NCI-H2081 treated with DMSO at 0.1 percent for 48 hours (cell line): ENCODE measurements at regions not wholly inside any gene's neighbourhood (a gene's known extent, or its start where the extent isn't known, plus 50 kb on each side); places are given as distances from the start of the nearest gene placed in this dataset.

Experiments
- DNase-seq: peaks from one replicate; lab custom pipeline; 2025; lab: John Stamatoyannopoulos, UW

DNA sequence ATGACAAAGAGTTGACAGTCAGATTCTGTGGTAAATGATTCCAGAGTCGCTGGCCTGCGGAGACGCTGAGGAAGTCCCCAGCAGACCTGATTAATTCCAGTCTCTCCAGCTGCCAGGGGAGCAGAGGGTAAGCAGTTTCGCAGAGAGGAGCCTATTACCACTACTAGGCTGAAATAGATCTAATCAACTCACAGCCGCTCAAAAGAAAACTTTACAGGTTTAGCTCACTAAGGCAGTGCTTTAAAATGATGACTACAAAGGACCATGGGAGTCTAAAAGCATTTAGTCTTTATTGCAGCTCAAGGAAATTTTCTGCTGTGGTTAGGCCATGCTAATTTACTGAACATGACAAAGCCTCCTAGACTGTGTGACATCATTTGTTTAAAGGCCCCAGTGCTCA is 445.6 kb upstream of the POU3F3 start:
- DNase-seq, result no peak

DNA sequence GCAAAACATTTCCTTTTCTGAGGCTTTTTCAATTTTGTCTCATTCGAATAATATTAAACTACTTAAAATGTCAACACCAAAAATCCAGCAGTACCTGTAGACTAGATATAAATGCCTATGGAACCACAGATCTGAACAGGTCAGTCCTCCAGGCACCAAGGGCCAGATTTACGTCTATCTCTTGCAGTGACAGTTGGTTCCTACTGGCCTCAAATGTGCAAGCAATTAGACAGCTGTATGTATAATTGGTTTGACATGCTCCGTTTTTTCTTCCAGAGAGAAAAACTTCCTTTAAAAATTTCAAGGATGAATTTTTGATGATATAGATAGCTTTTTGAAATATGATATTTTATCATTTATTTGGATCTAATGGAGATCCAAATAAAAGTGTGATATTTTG is 443.8 kb upstream of the POU3F3 start:
- no peak for DNase-seq

DNA sequence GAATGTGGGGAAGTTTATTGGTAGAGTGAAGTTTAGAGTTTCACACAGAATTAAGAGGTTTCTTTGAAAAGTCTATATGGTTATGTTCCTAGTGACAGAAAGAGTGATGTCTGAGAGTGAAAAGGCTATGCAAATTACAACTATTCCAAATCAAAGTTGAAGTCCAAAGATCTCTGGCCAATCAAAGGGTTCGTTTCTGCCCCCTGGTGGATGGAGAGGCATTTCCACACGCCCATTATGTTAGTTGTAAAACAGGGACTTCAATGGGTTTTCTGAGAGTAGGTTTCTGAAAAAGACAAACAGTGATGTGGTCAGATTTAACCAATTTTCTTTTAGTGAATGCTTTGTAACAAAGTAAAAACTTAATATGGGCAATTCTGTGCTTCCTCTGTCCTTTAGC is 441.5 kb upstream of the POU3F3 start:
- no peak for DNase-seq

DNA sequence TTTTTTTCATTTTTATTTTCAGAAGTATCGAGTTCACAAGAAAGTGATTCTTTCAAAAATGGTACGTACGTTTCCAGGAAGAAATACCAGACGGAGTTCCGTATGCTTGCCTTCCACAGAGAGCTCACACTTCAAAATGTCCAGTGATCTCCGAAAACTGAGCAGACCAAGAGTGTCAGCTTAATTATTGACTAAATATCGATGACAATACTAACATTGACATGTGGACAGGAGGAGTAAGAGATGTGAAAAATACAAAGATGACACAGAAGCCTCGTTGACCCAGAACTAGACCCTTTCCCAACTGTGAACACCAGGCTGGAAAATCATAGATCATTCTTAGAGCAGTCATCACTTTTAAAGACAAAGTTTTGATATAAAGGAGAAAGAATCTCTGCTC is 440.0 kb upstream of the POU3F3 start:
- no peak for DNase-seq

DNA sequence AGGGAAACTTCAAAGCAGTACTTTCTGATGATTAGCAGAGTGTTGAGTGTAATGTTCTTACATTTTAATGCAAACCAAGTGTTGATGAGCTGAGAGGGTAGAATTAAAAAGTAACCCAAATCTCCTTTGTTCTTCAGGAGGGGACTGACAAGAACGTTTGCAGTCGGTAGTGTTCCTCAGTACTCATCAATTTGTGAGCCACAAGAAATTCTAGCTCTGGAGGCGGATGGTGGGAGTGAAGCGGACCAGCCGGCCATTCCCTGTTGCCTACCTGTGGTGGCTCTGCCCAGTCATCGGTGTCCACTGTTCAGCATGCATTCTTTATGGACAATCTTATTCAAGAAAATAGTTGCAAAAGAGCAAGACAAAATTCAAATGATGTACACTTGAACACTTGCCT is 438.6 kb upstream of the POU3F3 start:
- DNase-seq, result no peak

DNA sequence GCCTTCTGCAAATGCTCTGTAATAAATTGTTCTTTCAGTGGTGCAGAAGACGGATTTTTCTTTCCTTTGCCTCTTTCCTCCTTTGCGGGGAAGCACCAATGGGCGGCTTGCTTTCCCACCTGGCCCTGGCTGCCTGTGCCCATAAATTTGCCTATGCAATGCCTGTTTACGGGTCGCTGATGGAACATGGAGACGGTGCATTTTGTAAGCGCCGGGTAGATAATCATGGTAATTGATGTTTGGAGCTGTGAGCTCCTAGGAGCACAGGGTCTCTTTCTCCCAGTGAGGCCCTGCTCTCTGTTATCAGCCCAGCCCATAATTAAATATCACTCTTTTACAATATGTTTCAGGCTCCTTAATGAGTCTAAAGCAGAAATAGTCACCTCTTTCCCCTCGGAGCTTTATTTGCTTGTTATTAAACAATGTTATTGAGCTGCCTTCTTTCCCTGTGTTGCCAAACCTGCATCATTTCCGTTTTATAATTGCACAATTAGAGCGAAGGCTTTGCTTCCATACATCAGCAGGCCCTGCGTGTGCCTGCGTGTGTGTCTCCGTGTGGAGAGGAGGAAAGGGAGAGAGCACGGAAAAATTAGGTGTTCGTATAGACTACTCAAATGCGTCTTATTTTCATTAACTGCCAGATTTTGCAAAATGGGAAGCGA is 437.4 kb upstream of the POU3F3 start:
- DNase-seq, result peak; percentile 33

DNA sequence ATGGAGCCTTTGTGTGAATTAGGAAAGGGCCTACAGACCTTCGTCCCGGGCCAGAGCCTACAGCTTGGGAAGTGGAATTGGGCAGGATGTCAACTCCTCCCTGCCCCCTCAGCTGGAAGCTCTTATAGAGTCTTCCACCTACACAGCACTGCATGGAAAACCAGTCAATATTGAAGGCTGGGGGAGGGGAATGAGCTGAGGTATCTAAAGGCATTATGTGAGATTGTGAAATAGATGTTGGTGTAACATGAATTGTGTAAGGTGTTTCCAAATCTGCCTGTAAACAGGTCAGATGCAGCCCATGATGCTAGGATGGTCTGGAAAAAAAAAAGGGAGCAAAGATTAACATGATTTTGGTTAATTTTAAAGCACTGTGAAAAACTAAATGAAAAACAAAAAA is 433.5 kb upstream of the POU3F3 start:
- no peak for DNase-seq

DNA sequence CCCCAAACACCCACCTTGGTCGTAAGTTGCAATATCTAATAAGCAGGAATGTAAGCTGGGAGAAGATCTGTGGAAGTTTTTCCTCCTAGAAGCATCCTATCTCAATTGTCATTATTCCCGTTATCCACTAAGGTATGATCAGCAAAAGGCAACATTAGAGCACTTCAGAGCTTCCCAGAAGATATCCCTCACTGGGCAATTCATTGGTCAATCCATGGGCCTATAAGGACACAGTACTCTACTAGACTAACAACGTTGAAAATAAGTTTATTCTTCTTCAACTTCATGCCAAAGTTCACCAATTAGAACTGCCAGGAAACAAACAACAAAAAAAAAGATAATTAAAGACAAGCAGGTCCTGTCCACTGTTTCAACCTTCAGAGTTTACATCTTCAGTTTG is 433.0 kb upstream of the POU3F3 start:
- DNase-seq, result no peak

DNA sequence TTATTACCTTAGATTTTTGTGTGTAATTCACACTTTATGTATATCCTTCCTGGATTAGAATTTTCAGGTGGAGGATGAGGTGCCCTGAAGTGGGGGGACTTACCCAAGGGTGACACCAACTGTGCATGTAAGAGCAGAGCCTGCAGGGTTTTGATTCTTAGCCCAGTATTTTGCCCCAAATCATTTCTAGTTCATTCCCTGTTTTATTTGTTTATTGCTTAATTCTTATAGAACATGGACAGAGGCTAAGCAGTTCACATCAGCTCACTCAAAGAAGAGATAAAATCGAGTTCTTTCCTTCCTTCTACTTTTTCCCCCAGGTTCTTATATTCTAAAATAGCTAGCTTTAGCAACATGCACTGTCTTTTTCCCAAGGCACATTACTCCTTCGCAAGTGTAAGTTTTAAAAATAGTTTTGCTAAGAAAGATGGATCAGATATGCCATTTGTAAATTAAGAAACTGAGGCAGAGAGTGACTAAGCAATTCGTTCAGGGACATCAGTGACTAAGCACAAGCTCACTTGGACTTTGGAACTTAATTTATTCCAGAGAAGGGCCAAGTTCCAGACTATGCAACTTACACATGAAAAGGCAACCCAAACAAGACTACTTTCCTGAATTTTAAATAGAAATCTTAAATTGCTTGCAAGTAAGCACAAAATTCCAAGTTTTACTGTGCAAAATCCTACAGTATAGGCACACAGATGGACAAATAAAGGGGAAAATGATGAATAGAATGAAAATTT is 427.9 kb upstream of the POU3F3 start:
- no peak for DNase-seq

DNA sequence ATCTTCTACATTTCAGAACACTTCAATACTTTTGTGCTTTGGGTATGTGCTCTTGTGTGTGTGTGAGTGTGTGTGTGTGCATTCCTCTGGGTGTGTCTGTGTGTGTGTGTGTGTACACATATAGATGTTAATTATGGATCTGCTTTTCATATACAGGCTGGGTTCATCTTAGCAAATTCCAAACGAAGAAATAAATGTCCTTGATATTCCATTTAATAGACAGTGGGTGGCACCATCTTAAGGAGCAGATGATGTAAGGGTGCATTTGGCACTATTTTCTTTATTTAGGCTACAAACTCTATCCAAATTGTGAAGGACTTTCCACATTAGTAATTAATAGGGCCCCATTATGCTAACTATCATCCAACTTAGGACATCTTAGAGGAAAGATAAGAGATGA is 425.8 kb upstream of the POU3F3 start:
- no peak for DNase-seq

DNA sequence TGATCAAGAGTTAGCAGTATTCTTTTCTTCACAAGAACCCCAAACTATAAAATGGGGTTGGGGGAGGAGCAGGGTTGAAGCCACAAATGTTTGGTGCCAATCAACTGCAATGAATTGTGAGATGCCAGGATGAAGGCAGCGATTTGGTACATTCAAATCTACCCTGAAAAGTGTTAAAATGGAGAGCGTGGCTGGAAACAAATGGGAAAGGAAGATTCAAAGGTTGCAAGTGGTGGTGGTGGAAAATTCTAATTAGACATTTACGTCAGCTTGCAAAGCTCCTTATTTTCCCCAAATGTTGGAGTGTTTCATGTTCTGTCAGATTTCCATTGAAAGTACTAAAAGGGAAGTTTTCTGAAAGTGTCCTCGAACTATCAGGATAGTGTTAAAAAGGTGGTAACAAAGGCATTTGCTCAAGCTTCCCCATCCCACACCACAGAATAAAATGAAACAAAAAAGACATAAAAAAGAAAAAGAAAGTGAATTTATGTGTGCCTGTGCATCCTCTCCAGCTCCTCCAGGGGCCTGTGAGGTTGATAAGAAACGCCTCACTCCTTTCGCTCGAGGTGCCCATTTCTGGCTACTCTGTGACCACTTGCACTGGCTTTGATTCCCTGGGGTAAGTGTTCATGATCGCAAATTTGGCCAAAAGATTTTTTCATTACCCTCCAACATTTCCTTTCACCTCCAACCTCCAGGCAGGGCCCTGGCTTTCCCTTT is 424.1 kb upstream of the POU3F3 start:
- DNase-seq, result no peak

DNA sequence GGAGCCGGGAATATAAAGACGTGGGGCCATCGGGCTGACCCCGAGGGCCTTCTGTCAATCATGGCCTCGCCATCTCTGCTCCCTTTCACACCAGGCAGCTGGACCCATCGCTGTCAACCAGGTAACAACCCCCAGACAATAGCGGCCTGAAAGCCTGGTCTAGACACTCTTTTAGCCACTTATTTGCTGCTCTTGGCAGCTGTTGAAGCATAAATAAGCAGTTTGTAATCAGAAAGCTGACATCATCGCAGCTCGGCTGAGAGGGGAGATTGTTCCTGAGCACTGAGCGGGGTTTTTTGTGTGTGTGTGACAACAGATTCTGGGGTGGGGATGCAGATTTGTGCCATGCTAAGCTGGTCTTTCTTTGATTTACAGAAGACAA is 423.6 kb upstream of the POU3F3 start:
- no peak for DNase-seq

DNA sequence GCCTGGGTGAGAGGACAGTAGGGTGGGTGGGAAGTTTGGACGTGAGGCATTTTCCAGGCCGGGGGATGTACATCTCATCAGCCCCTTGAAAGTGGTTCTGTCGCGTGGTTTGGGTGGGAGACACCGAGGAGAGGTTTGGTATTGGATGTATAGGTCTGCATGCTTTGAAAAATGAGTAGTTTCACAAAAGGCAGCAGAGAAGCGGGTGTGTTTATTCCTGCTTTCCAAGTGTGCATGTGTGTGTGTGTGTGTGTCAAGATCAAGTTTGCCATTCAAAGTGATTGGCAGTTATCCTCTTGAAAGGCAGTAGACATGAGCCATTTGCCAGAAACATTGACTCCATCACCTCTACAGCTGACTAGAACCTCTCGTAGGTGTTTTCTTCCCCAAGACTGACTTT is 423.1 kb upstream of the POU3F3 start:
- DNase-seq, result no peak

DNA sequence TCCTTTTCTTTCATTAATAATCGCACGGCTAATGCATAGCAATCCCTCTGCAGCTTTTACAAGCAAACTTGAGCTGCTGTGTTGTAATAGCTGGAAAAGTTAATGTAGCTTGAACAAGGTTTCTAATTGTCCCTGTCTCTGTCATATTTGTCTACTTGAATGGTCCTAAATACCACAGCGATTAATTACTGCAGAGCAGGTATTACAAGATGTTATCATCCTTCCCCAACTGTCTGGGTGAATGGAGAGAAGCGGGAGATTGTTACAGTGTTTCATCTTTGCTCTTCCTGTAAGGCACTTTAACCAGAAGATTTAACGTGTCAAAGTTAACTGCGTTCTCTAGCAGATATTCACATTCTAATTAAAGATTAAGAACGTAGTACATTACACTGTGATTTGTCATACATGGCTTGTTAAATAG is 422.2 kb upstream of the POU3F3 start:
- DNase-seq, result no peak

DNA sequence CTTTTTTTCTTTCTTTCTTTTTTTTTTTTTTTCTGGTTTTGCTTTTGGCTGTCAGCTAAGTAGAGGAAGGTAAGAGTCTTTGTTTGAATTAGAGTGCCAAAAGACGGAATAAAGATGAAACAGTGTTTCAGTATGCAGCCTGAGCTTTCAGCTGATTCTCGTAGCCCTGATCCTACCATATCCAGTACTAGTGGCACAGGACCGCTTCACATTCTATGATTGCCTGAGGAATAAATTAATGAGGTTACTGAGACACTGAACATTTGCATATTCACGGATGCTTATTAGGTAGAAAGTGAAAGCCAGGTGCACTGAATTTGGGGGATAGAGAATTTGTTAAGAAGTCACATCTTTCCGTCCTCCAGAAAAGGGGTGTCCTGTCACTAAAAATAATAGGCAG is 421.5 kb upstream of the POU3F3 start:
- DNase-seq, result no peak

DNA sequence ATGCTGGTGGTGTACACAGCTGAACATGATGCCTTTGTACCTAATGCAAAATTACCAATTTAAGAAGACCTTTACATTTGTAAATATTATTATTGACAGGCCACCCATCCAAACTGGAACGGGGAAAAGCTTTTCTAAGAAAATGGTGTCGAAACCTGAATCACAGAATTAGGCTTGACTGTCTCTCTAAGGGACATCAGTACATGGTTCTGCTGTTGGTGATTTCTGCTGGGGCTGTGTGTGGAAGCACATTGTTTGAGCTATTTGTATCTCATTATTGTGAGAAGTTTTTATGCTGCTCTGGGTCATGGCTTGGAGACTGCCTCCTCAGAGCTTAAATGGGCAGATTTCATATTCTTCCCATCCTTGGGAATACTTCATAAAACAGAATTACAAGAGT is 420.9 kb upstream of the POU3F3 start:
- no peak for DNase-seq

DNA sequence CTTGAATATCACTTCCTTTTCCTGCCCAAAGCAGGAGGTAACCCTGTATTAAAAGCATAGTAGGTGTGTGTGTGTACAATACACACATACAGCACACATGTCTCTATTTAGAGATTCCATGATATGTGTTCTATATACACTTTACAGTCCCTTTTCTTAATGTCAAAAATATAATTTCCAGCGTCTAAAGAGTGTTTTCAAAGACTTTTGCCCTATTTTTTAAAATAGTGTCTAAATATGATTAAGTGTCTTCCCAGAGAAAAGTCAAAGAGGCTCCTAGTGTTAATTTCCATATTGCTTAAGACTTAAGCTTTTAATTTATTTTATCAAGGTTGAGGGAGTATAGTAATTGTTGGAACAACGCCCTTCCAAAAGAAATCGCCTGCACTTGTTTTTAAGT is 420.3 kb upstream of the POU3F3 start:
- DNase-seq, result no peak

DNA sequence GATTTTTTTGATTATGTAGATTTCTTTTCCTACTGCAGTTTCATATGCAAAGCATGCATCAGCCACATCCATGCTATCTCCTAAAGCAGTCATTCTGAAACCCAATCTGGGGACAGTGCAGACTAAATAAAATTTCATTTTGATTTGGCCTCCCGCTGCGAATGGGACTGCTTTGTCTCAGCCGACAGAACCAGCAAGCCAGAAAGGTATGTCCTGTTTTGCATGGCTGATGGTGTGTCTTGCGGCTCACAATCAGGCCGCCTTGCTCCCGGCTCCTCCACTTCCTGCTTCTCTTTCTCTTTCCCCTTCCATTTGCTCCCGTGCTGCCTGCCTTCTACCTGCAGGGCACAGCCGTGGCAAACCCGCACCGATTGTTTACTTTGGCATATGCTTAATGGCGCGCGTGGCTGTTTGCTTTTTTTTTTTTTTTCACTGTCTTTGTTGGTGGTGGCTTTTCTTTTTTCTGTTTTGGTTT is 419.6 kb upstream of the POU3F3 start:
- DNase-seq, result no peak

DNA sequence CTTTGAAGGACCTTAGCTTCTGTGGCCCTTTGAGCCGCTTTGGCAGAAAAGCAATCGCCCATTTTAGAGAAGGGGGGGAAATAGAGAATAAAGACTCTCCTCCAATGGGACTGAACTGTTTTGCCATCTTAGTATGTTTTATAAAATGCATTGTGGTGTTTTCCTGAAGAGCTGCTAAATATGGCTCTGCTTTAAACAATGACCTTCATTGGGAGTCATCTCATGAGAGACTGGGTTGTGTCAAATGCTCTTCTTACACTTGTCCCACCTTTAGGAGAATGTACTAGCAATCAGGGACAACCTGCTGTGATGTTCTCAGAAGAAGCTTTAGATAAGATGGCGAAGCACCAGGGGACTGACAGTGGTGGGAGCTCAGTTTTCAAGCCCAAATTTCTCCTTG is 418.9 kb upstream of the POU3F3 start:
- DNase-seq, result no peak

DNA sequence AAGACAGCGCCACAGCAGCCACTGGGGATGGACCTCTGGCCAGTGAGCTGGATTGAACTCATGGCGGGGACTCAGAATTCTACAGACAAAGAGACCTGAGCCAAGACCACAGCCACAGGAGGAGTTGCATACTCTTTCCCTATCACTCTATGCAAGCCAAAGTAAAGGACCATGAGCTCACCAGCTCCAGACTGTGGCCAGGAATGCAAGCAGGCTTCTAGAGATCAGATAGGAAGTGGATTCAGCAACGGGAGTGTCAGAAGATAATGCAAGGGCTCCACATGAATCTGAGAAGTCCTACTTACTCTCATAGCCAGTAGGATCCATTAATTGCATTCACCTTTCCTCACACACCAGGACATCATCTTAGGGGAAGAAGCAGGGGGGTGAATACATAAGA is 415.4 kb upstream of the POU3F3 start:
- no peak for DNase-seq

DNA sequence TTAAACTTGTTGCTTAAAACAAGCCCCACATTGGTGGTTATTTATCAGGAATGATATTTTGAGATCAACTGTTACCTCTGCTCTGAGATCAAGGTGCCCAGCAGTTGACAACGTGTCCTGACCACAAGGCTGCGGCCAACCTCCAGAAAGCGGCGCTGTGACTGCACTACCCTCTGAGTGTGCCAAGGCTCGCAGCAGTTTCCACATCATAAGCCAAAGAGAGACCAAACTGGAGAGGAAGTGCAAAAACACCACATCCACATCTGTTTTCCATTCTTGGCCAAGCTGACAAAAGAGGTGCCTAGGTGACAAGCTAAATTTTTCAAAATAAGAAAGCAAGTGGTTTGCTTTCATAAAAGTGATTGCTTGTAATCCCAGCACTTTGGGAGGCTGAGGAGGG is 410.8 kb upstream of the POU3F3 start:
- no peak for DNase-seq

DNA sequence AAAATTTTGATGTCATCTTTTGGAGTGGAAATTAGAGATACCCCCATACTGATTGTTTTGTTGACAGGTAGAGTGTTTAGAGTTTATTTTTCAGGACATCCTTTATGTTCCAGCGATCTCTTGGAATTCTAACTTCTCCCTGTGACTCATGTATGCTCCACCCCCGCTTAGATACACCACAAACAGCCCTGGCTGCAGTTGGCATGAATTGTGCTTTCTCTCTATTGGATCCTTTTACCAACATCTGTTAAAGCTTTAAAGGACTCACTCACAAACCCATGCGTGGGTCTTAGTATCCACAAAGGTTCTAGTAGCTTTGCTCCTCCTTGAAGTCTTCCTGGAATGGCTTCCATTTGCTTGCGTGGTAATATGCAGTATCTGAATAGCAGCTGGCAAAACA is 409.5 kb upstream of the POU3F3 start:
- no peak for DNase-seq

DNA sequence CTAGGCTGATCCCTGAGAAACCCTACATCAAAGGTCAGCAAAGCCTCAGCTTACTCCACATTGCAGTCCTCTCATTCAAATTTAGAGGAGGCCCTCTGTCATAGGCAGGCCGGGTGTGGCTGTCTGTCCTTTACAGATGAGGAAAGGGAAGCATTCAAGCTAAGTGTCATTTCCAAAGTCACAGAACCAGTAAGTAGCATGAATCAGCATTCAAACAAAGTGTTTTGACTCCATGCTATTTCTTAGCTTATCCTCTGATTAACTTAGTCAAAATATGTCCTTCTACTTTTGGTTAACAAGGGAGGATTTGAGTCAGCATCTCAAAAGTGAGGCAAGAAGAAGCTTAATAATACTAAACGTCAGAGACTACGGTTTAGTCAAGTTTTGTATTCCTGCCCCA is 409.0 kb upstream of the POU3F3 start:
- no peak for DNase-seq
